NCI-H345 treated with DMSO at 0.1 percent for 48 hours (cell line): ENCODE measurements at regions not wholly inside any gene's neighbourhood (a gene's known extent, or its start where the extent isn't known, plus 50 kb on each side); places are given as distances from the start of the nearest gene placed in this dataset.

Experiments
- DNase-seq: peaks from one replicate; lab custom pipeline; 2025; ENCODE audit not compliant: unreplicated experiment; lab: John Stamatoyannopoulos, UW

DNA sequence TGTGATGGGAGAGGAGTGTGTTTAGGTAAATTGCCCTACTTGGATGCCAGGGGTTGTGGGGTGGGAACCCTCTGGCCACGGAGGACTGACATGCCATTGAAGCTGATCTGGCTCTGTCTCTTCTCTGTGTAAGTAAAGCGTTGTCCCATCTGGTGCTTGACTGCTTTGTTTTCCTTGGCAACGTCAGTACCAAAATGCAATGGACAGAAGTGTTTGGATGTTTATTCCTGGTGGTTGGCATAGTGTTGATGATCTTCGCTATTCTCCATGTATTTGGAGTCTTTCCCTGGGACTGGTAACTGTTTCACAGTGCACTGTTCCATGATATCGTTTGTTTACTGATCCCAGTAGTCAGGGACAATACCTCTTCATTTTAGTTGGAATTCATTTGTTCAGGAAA, 130.5 kb upstream of the MCTP2 start:
- no peak for DNase-seq

DNA sequence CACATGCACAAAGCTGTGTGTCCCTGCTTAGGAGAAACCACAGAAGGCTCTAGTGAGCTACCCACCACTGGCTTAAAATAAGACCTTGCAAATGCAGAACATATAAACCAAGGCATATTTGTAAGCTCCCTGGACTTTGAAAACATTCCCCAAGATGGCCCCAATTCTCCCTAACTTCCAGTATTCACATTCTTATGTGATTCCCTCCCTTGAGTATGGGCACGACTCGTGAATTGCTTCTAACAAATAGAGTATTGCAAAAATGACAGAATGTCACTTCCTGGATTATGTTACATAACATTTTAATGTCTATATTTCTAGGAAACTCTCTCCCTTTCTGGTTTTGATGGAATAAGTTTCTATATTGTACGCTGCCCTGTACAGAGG, 131.8 kb upstream of the MCTP2 start:
- no peak for DNase-seq

DNA sequence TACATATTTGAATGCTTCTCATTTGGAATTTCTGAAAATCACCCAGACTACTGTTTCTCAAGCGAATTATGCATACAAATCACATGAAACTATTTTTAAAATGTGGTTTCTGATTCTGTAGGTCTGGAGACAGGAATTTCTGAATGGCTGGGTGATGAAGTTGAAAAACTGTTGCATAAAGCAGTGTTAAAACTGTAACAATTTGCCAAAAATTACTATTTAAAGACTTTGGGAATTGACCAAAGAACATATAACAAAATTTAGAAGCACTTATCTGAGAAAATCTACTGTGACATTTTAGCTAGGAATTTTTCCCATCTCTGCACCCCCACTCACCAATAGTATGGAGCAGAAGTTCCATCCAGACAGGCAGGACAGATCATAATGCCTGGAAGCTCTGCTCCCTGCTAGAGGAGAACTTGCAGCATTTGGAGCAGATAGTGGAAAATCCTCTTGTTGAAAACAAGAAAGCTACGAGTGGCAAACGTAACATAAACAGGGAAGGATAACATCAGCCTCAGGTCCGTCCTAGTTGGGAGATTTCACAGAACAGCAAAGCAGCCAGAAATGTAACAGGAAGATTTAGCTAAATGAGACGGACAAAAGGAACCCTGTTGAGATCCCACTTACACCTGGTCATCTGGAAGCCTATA, 132.3 kb upstream of the MCTP2 start:
- no peak for DNase-seq

DNA sequence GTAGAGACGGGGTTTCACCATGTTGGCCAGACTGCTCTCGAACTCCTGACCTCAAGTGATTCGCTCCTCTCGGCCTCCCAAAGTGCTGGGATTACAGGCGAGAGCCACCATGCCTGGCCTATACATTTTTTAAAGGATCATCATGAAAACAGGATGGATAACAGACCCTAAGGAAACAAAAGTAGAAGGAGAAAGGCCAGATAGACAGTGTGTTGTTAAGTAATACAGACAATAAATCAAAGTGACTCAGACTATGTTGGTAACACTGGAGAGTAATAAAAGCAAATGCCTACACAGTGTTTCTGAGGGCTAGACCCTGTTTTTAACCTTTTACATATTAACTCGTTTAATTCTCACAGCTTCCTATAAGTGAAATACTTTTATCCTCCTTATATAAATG, 133.8 kb upstream of the MCTP2 start:
- no peak for DNase-seq

DNA sequence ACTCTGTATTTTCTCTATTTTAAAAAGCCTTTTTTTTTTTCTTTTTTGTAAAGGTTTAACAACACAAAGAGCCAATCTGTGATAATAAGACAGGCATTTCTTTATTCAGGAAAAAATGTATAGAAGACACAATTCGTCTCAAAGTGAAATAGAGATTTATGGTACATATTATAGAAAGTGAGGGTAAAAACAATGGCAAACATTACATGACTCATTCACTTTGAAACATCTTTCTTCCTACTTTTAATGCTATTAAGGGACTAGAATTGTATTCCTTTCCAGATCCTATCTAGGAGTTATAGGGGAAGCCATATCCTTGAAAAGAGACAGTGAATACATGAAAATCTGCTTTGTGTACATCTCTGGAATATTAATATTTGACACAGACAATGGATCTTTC, 137.1 kb upstream of the MCTP2 start:
- no peak for DNase-seq

DNA sequence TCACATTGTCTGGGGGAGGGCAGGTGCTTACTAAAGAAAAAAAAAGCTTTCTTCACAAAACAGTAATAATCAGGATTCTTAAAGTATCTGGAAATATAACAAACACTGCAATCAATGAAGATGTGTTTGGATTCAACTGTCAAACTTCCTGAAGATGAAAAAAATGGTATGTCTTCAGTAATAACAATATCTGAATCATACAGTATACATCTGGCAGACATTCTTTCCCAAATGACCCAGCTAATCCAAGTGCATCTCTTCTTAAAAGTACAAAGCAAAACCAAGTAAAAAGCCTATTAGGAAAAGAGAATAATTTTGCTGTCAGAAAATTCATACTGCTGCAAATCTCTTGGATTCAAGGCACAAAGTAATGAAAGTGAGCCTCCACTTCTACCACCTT, 145.0 kb upstream of the MCTP2 start:
- DNase-seq: no peak

DNA sequence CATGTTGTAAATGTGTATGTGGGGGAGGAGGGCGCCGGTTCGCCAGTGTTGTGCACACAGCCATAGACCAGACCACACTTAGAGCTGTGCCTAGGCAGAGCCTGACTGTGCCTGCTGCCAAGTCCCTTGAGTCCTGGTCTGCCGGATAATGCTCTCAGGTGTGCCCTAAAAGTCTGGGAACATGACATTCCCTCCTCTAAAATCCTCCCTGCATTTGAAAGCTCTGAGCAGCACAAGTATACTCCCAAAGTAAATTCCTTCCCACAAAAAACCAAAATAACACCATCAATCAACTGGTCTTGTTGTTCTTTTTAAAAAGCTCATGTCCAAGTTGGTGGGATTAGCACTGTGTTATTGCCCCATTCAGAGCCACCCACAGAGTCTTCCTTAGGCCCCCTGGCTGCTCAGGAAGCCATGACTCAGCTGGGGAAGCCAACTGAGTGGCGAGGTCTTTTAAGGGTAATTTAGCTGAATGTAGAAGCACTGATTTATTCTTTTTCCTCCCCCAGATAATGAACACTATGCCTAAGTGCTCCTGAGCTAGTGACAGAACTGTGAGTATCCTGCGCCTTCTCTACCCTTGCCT, 147.8 kb upstream of the MCTP2 start:
- no peak for DNase-seq

DNA sequence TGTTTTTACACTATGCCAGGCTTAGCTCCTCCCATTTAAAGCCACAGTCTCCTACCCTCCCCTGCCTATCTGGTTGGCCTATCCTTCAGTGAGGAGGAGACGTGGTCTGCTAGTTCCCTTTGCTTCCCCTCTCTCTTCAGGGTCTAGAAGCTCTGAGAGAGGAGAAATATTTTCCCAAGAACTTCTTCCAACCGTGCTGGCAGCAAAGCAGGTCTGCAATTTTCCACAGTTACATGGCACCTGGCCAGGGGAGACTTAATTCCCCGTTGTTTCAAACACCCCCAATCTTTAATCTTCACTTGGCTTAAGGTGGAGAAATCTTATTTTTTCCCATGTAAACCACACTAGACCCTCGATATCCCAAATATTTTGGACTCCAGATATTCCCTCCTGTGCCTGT, 149.5 kb upstream of the MCTP2 start:
- DNase-seq: no peak

DNA sequence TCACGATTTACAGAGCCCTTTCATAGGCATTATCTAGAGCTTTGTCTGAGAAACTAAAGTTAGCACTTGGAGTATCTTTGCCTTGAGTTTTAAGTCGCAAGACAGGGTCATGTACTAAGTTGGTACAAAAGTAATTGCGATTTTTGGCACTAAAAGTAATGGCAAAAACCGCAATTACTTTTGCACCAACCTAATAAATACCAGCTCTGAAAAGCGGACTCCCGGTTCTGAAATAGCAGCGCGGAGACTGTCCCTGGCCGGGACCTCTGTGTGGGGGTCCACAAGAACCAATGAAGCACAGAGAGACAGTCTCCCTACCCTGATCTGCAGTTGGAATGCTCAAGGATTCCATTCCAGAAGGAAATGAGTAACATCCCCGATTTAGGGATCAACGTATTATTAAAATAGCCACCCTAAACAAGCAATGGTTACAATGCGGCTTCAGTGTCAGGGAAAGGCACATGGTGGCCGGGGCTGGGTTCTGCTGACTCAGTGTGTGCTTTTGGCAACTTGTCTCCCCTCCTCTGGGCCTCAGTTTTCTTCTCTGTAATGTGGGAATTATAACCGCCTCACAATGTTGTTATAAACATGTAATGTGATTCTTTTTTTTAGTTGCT, 150.3 kb upstream of the MCTP2 start:
- no peak for DNase-seq

DNA sequence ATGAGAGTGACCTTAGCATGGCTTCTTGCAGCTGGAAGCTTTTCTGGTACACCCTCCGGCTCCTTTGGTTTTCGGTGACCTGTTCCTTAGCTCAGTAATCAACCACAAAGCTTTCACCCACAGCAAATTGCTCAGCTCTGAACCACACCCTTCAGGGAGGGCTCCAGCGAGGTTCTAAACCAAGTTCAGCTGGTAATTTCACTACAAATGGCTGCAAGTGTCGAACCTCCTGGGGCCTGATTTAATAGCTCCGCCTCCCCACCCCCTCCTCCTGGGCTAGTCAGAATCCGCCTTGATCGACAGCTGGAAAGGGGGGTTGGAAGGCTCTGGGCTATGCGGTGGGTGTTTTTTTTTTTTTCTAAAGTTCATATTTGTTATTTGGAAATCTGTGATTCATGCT, 150.9 kb upstream of the MCTP2 start:
- no peak for DNase-seq

DNA sequence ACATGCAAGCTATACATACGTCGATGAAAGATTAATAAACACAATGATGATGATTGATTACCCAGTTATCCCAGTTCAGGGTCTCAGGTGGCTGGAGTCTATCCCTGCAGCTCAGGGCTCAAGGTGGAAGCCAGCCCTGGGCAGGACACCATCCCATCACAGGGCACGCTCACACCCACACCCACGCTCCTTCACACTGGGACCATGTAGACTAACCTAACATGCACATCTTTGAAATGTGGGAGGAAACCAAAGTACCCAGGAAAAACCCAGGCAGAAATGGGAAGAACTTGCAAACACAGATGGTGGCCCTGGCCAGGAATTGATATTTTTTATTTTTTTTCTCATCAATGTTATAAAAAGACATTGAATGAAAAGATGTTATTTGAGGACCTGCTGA, 151.4 kb upstream of the MCTP2 start:
- no peak for DNase-seq

DNA sequence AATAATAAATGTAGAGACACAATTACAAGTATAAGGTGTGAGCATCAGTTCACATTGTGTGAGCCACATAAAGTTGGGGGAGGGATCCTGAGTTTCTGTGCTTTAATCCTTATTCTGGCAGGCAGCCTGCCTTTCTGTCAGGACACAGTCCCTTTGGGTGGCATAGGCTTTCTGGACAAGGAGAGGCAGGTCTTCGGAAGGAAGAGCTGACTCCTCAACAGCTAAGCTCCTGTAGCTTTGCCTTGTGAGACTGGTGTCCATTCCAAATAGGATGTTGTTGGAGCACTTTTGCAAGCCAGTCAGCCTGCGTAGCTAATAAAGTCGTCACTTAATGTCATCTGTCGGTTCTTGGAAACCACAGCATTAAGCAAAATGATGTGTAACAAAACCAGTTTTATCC, 151.9 kb upstream of the MCTP2 start:
- DNase-seq: no peak

DNA sequence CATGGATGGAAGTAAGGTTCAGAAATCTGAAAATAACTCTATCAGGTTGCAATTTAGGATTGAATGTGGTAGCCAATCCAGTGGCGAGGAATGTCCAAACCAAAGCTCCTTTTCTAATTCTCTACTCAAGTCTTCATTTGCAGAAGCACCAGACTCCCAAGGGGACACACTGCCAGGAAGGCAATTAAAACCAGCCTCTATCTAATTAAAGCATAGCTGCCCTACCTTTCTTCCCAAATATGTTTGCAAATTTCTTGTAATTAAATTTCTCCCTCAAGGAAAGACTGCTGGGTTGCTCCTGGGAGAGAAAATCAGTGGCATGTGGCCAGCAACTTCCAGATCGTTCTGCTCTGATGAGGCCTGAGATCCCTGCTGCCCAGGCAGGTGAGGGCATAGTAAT, 153.4 kb upstream of the MCTP2 start:
- no peak for DNase-seq

DNA sequence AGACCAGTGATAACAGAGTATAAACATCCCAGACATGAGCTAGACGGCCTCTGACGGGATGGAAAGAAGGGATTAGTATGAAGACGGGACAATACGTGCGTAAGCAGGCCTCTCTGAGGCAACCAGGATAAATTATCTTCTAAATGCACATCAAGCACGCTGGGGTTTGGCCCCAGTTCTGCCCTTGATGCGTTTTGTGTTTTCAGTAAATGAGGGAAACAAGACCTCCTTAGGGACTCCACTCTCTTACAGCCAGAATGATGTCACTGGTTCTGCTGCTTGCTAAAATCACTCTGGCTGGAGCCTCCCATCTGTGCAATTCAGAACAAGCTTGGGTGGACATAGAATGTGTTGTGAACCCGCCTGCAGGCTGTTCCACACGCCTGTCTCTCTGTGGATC, 156.0 kb upstream of the MCTP2 start:
- DNase-seq: no peak

DNA sequence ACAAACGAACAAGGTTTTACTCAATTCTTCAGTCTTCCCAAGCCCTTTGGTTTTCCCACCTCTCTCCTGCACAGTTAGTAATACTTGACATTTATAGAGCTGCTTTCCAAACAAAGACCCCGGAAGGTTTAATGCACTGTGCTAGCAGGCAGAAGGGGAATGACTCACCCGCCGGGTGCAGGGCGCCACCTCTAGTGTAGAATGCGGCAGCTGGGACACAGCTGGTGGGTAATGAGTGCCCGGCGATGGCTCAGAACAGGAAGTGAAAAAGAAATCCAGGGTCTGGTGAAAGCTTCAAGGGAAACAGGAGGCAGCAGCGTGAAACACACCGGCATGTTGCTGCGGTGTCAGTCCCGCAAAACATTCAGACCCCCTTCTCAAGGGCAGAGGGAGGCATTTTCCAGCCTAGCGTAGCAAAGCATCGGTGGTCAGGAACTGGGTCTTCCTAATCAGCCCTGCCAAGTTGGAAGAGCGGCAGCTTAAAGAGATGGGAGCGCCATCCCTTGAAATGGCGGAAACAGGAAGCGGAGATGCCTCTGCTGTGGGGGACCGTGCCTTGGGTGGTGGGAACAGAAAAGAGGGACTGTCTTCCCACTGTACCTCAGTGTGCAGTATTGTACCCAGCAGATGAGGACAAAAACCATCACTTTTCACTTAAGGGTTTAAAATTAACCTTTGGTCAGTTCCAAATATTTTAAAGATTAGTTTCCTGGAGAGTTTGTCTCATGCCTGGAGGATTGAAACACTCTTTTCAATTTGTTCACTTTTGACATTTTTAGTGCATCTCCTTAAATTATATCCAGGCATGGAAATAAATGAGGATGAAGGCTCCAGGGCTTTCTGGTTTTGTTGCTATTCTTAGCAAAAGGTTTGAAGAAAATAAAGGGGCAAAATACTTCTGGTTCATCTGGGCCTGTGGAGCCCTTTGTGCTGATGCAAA, 160.7 kb upstream of the MCTP2 start:
- peak; percentile 10 for DNase-seq

DNA sequence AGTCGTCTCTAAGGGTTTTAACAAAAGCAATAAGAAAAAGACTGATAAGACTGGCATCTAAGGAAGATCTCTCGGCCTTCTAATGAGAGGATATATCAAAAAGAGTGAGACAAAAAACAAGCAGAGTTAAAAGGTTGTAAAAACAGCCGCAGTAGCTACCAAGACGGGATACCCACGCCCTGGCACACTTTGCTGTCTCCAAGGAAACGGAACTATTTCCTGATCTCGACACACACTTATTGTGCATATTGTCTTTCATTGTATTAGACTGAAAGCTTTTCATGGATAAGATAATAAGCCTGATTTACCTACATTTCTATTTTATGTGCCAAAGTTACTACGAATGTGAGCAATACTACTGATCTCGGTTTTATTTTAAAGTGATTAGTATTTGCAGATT, 161.5 kb upstream of the MCTP2 start:
- no peak for DNase-seq

DNA sequence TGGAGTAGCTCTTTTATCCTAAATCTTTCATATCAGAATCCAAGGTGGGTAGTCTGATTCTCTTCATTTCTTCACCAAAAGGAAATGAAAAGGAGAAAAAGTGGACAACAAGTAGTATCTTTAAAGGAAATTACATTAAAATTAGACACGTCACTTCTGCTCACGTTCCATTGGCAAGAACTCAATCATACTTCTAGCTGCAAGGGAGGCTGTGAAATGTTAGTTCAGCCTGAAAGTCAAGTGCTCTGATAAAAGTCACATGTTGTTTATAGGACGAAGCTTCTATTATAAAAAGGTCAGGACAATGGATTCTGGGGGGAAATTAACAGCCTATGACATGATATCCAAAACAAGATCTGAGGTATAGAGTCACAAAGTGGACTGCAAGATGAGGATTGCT, 164.6 kb upstream of the MCTP2 start:
- no peak for DNase-seq

DNA sequence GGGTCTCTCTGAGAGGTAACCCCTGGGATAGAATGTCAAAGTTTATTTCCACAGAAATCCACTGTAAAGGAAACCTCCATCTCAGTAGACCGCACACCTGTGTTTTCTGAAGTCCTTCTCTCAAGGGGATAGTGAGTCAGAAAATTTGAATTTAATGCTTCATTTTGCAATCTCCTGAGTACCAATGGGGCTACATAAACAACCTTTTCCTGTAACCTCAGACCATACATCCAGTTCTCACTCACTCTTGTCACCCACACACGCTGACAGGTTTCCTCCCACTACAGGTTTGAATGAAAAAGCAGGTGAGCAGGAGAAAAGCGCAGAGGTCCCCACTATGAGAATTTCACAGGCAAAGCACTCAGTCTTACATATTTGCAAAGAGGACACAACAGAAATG, 165.3 kb upstream of the MCTP2 start:
- no peak for DNase-seq

DNA sequence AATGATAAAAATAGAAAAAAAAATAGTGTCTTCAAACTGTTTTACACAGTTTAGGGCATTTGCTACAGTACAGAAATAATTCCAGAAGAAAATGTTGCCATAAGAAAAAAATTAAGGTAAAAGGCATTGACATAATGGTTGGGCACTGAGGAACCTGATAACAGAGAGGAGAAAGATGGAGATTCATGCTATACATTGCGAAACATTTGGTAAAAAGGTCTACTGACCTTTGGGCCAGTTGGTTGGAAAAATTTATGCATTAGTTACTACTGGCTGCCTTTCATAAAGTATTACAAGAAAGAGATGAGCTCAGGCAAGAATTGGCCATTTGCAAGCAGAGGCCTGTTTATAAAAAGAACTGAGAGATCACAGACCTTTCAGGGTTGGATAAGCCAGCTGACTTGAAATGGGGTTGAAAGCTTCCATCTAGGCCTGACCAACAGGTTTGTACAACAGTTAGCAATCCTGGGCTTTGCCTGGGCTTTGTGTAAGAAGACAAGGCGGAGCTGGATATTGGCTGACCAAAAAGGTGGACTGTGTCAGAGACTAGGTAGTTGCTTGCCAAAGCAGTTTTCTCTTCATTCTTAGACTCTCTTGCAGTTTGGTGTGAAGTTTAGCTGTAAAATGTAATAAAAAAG, 166.6 kb upstream of the MCTP2 start:
- no peak for DNase-seq

DNA sequence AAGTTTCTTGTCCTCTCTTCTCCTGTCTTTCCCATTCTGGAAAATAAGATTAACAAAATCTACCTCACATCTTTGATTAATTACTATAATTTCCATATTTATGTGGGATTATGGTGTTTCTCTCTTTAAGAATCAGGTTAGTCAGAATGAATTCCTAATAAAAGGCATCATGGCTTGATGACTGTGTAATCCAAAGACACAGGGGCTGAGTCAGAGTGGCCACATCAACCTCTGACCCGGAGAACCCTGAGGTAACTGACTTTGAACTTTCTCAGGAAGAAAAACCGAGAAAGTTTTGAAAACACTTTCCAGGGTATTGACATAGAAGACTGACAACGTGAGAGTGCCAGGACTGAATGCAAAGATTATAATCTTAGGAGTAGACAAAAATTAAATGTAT, 170.3 kb upstream of the MCTP2 start:
- DNase-seq: no peak

DNA sequence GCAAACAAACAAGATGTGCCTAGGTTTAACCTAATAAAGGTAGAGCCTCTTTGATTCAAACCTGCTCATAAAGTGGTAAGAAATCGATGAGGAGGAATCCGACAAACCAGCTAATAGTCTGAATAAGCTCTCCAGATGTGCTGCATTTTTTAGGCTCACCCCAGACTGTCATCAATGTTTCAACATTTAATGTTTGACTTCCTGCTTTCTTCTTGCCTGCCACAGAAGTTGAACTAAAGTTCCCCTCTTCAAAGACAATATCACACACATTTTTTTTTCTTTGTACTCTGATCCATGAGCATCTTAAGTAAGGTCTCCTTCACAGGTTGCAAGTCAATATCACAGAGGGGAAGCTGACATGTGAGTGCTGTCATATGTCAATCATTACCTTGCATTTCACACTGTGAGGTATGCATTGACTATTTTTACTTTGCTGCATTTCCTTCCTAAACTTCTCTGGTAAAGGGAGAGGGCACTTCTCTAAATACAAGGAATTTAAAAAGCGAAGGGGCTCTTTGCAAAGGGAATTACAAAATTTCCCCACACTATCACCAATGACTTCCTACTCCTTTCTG, 172.3 kb upstream of the MCTP2 start:
- no peak for DNase-seq
